IPS-NIHi7 (cell line): ENCODE measurements at regions not wholly inside any gene's neighbourhood (a gene's known extent, or its start where the extent isn't known, plus 50 kb on each side); places are given as distances from the start of the nearest gene placed in this dataset.
A peak's percentile ranks its signal among the peaks of the same experiment; 100 is the strongest.

ENCODE experiments used
- DNase-seq: peaks from one replicate; pipeline ENCODE4 v3.0.0; 2012; ENCODE audit warnings: mixed read lengths; ENCODE audit errors: extremely low spot score

DNA sequence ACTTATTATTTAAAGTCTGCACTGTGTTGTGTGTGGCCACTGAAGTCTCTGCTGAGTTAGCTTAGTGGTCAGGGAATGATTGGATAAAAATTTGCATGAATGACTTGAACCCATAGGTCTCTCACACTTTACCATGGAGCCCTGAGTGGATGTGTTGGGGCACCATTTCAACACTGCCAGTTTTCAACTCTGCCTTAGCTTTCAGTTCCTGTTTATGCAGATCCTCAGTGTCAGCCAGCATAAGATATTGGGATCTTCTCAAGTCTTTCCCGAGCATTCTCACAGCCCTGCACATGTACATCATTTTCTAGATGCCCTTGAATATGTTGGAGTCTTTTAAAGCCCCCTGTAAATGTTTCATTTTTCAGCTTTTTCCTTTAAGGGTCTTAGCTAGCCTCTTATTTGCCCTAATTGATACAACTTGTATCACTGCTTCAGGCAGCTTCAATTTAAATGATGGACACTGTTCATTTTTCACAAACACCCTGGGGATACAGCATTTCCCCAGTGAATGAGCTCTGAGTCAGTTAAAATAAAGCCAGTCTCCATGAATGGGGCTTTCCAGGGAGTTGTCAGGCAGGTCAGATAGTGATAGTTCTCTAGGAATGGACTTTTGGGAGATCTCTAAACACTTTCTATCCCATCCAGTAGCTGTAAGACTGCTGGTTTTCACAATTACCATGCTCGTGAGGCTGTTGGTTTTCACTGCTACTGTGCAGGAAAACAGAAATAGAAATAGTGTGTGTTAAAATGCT, 211.9 kb upstream of the PAPPA start:
- DNase-seq = no peak

DNA sequence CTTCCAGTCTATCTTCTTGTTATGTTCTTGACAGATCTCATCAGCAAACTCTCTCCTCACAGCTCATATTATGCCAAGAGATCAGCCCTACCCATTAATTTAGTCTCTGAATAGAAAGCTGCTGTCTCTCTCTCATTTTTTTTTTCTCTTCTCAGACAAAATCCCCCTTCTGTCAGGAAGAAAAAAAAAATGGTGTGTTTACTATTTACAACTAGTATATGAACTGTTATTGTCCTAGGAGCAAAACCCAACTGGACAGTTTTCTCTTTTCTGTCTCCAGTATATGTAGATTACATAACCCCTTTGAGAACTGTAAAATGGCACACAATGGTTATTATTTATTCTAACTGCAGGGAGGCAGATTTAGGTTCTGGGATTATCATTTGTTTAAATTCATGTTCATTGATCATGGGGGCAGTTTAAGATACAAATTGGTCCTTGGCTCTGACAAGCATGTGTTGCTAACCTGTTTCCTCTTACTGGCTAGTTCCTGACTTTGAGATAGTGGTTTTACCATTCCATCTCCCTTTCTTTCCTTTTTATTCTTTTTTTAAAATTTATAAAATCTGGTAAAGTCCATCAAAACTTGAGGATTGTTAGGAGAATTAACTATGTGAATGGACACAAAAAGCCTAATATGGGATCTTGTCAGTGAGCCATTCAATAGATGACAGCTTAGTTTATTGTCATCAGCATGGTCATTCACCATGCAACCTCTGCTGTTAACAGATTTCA, 210.0 kb upstream of the PAPPA start:
- no peak for DNase-seq

DNA sequence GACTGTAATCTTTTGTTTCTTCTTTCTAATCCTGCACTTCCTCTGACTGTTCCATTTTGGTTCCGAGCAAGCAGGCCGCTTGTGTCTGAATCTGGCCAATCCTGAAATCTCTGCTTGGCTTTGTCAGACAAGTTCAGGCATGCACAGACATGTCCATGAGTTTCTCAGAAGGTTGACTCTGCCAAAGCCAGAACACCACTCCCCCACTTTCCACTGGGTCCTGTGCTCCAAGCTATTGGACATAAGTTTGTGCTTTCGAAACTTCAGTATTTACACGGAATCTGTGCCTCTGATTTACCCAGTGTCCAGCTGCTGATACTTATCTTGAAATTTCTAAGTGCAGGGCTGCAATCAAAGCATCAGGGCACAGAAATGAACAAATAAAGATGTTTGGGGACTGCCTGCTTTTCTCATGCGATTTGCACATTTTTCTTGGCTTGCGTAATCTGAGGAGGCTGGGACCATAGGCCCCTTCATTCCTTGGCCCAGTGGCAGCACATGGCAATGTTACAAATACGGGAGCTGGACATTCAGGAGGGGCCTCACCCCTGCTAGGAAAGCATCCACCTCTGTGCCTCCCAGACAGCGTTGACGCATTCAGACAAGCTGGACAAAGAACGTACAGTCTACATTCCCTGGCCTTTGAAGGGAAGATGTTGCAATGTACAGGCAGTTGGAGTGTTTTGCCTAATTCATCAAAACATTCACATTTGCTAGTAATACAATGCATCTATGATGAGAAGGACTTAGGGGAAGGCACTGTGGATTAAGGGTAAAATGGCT, 209.2 kb upstream of the PAPPA start:
- peak; percentile 15 for DNase-seq

DNA sequence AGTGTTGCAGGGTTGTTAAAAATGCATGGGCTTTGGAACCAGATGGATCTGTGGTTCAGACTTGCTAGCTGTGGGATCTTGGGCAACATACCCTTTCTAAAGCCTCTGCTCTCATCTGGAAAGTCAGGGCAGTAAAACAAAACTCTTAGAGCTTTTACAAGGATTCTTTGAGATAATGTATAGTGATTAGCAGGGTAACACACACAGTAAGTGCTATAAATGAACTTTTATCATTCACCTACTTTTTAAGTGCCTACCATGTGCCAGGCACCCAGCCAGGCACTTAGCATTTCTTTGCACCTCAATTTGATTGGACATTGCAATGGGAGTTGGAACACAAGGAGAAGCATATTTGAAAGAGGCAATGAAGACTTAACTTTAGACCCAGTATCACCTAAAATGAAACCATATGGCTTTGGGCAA, 208.6 kb upstream of the PAPPA start:
- no peak for DNase-seq

DNA sequence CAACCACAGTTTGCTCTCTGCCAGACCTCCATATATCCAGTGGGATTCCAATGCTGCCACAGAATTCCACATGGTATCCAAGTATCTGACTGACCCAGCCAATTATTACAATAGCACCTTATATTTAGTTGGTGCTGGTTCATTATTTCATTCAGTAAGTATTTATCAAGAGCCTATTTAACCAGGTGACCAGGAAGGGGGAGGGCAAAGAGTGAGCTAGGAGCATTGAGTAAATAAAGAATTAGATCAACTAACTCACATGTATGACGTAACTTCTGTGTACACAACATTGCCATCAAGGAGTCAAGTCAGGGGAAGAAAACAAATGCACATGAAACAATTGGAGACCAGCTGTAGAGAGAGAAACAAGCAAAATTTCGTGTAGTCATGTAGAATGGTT, 207.1 kb upstream of the PAPPA start:
- no peak for DNase-seq

DNA sequence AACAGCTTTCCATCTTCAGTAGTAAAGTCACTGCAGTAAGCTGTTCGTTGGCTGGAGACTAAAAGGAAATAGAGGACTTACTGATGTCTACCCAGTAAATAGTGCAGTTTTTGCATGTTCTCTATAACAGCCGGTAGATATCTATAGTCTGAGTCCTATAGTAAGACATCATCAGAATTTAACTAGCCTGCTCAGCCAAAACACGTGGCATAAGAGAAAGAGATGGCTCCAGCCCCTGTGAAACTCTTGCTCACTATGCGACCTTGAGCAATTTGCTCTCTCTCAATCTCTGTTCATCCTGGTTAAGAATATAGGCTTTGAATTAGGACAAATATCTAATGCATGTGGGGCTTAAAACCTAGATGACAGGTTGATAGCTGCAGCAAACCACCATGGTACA, 201.6 kb upstream of the PAPPA start:
- no peak for DNase-seq

DNA sequence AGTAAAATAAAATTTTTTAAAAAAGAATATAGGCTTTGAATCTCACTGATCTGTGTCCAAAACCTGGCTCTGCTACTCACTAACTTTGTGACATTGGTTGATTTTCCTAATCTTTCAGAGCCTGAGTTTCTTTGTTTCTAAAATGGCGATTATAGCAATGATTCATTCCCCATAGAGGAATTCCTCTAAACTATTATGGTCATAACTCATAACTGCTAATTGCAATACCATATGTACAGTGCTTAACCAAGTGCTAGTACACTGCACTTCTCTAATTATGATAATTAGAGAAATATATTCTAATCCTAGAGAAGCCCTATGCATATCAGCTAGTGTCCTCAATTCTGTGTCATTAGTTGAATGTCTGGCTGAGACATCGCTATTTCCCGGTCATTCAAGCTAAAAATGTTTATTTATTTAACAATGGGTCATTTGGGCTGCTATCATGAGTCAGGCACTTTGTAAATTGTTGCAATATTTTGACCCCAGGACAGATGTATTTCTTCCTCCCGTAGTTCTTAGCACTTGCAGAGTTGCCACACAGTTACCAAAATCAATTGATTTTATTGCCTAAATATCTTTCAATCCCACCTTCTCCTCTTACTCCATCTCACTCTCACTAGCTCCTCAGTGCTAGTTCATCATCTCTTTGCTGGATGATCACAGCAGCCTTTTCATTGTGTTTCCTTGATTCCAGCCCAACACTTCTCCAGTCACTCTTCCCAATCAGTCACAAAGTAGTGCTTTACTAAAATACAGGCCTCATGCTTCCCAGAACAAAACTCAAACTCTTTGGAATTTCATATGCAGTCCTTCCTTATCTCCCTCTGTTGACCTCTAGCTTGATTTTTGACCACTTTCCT, 200.9 kb upstream of the PAPPA start:
- no peak for DNase-seq

DNA sequence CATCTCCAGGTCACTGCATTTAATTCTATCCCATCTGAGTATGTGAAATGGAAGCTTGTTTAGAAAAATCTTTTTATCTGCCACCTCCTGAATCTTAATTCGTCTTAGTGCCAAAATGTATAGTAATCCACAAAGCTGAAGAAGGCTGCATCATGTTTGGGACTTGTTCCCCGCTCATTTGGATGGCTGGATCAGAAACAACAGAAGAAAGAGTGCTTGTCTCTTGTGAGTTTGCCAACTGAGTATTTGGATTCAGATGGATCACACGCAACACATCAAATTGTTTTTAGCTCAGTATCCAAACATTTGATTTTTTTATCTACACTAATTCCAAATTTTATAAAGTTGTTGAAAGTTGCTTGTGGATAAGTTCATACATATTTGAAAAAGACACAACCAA, 197.2 kb upstream of the PAPPA start:
- no peak for DNase-seq

DNA sequence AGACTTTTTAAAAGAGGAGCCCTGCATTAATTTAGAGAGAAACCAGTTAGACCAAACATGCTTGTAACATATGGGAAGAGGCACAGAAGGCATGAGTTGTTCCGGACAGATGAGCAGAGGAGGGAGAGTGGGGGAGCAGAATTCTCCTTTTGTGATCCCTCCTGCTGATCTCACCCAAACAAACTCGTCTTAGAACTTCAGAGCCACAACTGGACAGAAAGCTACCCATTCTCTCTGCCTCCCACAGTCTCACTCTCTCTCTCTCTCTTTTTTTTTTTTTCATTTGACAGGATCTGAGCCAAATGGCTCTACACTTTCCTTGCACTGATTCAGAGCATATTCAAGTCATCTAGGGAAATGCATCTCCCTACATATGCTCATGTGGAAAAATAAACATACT, 196.0 kb upstream of the PAPPA start:
- no peak for DNase-seq

DNA sequence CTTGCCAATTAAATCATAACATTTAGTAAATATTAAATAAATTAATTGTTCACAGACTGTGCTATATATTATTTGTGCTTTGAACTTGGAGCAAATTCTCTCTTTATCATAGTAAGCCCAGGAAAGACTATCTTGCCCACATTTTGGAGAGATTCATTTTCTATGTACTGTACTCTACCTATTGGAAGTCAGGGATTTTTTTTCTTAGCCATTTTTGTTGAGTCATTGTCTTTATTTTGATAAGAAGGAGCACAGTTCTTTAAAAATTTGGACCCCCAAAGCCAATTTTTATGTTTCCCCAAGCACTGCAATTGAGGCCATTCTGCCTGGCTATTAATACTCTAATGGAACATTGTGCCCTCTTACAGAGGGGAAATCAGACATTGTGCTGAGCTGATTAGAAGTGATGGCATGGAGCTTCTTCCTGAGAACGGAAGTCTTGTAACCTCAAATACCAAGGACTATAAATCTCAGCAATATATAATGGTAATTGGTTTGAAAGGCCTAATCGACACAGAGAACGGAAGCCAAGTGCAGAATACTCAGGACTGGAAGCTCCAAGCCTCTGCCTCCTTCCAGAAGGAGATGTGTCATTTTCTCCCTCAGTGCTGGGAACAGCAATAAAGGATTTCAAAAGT, 188.8 kb upstream of the PAPPA start:
- DNase-seq = no peak

DNA sequence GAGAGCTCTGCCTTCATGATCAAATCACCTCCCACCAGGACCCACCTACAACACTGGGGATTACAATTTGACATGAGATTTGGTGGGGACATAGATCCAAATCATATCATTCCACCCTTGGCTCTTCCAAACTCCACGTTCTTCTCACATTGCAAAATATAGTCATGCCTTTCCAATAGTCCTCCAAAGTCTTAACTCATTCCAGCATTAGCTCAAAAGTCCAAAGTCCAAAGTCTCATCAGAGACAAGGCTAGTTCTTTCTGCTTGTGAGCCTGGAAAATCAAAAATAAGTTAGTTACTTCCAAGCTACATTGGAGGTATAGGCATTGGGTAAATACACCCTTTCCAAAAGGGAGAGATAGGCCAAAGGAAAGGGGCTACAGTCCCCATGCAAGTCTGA, 186.9 kb upstream of the PAPPA start:
- DNase-seq = no peak

DNA sequence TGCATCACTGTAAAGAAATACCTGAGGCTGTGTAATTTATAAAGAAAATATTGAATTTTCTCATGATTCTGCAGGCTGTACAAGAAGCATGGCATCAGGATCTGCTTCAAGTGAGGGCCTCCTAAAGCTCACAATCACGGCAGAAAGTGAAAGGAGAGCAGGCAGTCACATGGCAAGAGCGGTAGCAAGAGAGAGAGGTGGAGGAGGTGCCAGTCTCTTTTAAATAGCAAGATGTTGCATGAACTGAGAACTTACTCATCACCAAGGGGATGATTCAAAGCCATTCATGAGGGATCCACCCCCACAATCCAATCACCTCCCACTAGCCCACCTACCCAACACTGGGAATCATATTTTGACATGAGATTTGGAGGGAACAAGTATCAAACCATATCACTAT, 184.5 kb upstream of the PAPPA start:
- DNase-seq = no peak

DNA sequence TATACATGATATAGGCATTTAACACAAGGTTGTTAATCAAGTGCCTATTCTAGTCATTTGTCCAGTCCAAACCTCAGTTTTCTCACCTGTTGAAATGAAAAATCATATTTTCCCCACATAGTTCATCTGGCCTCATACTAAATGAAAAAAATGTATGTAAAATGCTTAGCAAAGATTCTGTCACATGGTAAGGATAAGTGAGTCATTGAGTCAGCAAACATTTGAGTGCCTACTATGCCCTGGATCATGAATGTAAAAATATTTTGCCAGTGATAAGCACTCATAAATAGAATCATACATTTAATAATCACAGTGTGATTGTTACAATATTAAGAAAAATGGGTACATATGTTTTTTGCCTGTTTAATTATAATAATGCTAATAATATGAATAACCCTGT, 181.2 kb upstream of the PAPPA start:
- no peak for DNase-seq

DNA sequence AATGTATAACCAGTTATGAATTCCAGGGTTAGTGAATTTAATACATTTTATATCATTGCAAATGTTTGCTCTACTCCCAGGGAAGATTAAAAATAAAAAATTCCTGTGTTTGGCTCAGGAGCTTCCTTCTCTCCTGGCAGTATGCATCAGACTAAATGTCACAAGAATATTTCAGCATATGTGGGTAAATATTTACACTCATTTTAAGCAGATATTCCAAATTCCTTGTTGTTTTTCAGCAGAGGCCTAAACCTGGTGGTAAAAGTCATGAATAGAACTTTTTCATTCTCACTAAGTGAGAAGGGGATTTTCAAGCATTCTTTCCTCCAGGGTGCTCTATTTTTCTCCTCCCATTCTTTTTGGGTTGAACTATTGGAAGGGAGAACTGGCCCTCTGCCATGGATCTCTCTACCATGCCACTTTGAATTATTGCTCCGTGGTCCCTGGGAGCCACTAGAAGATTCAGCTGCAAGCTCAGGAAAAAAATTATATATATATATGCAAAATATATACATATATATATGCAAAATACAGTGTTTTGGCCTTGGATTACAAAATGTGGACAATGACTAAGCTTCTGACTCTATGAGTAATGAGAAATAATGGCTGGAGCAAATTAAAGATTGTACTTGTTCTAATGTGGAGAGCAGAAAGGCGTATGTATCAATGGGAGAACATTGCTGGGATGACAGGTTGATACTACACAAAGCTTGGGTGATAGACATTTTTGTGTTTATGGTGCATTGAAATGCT, 180.6 kb upstream of the PAPPA start:
- no peak for DNase-seq

DNA sequence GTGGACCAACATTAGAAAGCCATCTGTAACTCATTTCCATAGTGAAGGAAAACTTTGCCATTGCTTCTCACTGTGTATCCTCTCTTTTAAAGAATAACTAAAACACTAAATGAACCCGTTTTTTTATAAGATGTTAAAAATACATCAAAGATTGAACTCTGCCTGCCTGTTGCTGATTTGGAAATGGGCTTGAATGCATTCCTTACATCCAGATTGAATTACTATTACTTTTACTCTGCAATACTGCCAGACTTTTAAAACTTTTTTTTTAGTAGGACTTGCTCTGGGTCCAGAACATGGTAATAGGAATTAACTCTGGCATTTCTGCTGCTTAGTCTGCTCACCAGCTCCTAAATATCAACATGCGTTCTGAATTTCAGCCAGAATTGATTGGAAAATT, 176.8 kb upstream of the PAPPA start:
- DNase-seq = no peak

DNA sequence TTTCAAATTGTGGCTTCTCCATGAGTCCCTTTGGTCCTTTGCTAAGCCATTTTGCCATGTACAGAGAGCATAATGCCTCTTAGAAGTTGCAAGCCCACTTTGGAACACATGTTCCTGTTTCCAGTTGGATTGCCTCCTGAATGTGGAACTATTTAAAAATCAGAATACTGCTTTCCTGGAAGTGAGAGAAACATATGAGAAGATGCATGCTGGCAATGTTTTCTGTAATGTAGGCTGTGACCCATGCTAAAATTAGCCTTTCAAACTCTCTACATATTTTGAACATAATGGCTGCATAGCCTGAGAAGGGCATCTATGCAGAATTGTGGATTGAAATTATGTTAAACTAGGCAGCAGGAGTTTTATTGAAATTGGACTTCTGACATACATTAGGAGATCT, 175.5 kb upstream of the PAPPA start:
- DNase-seq = no peak

DNA sequence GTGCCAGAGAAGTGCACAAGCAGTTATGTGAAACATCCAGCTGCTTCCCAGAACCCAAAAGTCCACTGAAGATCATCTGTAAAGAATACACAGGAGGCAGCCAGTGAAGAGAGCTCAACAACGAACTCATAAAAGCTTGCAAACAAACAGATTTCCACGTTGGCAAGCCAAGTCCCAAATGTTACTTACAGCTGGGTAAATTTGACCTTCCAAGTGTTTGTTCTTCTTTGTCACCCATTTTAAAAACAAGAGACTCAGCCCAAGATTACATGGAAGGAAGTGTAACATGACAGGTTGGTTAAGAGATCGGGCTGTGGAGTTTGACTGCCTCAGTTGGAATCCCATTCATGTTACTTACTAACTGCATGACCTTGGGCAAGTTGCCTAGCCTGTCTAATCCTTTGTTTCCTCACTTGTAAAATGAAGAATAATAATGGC, 174.9 kb upstream of the PAPPA start:
- DNase-seq = no peak

DNA sequence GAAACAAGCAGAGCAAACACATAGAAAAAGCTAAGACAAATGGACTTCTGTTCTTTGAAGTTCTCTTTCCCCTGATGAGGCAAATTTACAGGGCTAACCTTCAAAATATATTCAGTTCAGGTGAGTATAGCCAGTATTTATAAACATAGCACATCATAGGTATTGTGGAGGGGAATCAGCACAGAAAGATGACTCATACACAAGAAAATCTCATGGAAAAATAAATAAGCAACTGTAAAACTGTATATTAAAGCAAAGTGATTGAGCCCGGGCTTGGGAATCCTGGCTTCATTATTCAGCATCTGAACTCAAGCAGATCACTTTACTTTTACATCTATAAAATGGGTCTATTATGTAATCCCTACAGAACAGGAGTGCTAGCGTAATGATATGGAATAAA, 173.5 kb upstream of the PAPPA start:
- DNase-seq = no peak

DNA sequence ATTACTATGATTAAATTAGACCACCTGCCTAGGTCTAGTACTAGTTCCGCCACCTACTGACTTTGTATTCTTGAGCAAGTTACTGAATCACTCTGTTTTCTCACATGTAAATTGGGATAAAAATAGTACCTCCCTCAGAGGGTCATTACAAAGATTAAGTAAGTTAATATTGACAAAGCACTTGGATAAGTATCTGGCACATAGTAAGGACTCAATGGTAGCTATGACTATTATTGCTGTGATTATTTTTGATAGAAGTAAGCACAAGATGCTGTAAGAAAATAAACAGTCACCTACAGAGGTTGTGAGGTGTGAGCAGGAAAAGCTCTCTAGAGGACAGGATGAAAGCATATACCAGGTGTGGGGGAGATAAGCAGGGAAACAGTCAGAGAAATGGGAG, 173.1 kb upstream of the PAPPA start:
- no peak for DNase-seq

DNA sequence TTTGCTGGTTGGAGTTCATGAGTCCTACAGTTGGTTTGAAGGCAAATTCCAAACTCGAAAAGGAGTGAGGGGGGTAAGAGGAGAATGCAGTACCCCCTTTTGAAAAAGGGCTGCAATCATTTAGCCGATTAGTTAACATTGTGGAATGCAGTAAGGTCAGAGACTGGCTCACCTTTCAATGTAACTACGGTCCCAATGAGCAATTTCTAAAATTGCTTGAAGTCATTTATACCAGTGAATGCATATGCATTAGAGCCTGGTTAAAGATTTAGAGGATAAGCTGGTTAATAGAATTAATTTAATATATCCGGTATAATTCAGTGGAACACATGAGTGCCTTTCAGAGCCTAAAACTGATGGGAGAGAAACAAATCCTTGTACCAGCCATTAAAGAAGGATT, 172.6 kb upstream of the PAPPA start:
- DNase-seq = no peak

DNA sequence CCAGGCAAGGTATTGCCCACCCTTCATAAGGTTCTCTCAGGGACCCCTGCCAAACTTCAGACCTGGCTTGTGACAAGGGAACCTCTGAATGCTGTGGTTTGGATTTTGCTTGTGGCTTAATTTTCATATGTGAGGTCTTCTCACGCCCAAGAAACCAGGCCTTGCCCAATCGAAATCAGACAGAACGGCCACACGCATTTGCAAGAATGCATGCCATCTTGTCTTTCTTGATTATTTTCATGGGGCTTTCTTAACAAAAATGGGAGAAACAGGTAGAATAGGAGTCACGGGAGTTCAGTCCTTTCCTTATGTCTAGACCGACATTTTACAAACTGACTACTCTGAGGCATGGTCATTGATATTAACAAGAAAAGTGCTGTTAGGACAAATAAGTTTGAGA, 170.2 kb upstream of the PAPPA start:
- DNase-seq = no peak
